TTC549 (cell line): ENCODE measurements at regions not wholly inside any gene's neighbourhood (a gene's known extent, or its start where the extent isn't known, plus 50 kb on each side); places are given as distances from the start of the nearest gene placed in this dataset.

Experiments
- FAIRE-seq: peaks from 2 replicates; lab custom pipeline; 2012; peaks lifted over from hg19 to GRCh38; lab: Jason Lieb, UNC

DNA sequence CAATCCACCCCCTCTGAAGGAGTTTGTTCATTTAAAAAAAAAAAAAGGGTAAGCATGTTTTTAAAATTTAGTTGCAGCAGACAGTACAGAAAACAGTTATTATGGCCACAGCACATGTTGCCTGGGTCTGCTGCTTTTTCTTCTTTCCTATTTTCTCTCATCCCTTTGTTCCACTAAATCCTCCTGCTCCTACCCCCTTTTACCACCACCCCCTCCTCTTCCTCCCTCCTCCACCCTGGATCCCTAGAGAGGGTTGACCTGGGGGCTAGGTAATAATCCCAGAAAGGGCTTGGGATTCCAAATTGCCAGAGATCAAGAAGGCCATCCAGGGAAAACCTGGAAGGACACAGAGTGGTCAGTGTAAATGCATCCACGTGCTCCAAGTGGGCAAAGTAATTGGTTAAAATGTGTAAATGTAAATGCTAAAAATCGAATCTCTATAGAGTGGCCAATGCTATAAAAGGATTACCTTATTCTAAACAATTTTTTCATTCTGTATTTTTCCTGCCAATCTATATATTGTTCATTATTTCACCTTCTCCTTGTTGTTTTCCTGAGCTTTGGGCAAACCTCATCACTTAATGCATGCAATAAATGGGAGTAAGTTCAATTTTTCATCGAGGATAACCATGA is 89.0 kb upstream of the PIK3CG start:
- no peak for FAIRE-seq

DNA sequence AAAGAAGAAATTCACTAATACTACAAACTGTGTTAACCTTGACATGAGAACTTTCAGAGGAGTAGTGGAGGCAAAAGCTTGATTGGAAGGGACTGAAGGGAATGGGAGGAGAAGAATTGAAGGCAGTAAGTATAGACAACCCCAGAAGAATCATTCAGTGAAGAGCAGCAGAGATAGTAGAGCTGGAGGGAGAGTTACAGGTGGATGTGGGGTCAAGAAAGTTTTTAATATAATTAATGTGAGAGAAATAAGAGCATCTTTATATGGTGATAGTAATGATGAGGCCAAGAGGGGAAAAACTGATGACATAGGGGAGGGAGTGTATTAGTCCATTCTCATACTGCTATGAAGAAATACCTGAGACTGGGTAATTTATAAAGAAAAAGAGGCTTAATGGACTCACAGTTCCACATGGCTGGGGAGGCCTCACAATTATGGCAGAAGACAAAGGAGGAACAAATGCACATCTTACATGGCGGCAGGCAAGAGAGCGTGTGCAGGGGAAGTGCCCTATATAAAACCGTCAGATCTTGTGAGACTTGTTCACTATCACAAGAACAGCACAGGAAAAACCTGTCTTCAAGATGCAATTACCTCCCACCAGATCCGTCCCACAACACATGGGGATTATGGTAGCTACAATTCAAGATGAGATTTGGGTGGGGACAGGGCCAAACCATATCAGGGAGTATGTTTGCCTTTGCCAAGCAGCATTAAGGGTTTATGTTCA is 88.3 kb upstream of the PIK3CG start:
- no peak for FAIRE-seq

- no peak for FAIRE-seq
These were observed 87.3 kb upstream of the PIK3CG start for GRCh38 chr7:106777674-106778299.

GRCh38 chr7:106778656-106779250 is 86.3 kb upstream of the PIK3CG start:
- FAIRE-seq, result no peak

DNA sequence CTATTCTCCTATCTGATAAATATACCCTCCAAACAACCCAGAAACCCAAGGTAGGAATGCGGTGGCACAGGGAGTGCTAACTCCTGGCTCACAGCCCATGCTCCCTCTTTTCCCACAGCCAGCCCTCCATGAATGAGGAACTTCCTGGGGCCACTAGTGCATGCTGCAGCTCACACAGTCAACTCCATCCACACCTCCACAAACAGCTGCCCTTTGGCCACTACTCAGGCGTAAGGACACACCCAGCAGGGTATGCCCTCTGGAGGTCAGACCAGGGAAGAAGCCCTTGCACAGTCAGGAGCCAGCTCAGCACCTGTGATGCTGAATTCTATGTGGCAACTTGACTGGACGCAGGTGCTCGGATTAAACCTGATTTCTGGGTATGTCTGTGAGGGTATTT is 85.2 kb upstream of the PIK3CG start:
- FAIRE-seq, result no peak

DNA sequence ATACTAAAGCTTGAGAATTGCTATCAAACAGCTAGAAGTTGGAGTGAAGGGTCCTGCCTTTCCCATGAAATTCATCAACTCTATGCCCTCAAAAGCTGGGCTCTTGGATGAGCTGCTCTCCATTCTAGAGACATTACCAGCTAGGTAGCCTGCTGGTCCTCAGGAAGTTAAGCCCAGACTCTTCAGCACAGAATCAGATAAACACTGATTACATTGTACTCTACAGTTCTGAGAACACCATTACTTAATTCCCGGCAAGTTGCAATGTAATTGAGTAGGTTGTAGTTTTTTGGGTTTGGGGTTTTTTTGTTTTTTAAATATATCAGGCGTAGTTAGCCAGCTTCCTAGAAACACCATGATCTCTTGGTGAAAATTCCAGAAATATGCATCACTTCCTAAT is 84.1 kb upstream of the PIK3CG start:
- no peak for FAIRE-seq

DNA sequence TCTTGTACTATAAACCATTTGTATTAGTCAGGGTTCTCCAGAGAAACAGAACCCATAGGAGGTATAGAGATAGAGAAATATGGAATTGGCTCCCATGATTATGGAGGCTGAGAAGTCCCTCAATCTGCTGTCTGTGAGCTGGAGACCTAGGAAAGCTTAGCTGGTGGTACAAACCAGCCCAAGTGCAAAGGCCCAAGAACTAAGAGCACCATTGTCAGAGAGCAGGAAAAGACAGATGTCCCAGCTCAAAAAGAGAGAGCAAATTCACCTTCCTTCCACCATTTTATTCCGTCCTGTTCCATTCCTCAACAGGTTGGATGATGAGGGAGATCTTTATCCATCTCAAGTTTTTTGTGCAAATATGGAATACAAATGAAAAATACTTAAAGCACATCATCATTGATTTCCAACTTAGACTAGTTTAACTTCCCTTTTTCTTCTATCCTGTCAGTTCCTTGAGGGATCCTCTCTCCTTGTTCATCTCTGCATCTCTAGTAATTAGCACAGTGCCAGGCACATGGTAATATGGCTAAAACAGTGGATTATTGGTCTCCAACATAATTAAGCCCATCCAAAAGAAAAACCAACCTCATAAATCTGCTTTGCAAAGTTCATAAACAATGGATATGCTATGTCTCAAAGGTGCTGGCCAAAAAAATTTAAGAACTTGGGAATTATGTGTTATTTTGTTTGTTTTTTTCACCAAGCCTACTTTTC is 83.1 kb upstream of the PIK3CG start:
- no peak for FAIRE-seq

- no peak for FAIRE-seq
These were observed 81.8 kb upstream of the PIK3CG start for GRCh38 chr7:106783286-106783685.

DNA sequence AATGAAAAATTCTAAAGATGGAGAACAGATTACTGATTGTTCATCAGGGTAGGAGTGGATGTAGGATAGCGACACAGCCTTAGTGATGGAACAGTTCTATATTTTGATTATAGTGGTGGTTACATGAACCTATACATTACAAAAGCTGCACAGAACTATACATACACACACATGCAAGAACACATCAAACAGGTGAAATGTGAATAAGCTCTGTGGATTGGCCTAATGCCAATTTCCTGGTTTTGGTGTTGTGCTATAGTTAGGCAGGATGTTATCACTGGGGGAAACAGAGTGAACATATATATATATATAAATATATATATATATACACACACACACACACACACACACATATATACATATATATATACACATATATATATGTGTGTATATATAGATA is 76.4 kb upstream of the PIK3CG start:
- FAIRE-seq, result no peak

GRCh38 chr7:106791526-106791925 is 73.6 kb upstream of the PIK3CG start:
- FAIRE-seq, result no peak

- no peak for FAIRE-seq
These were observed 72.7 kb upstream of the PIK3CG start for GRCh38 chr7:106792233-106792926.

- no peak for FAIRE-seq
These were observed 71.8 kb upstream of the PIK3CG start for GRCh38 chr7:106793015-106793975.

DNA sequence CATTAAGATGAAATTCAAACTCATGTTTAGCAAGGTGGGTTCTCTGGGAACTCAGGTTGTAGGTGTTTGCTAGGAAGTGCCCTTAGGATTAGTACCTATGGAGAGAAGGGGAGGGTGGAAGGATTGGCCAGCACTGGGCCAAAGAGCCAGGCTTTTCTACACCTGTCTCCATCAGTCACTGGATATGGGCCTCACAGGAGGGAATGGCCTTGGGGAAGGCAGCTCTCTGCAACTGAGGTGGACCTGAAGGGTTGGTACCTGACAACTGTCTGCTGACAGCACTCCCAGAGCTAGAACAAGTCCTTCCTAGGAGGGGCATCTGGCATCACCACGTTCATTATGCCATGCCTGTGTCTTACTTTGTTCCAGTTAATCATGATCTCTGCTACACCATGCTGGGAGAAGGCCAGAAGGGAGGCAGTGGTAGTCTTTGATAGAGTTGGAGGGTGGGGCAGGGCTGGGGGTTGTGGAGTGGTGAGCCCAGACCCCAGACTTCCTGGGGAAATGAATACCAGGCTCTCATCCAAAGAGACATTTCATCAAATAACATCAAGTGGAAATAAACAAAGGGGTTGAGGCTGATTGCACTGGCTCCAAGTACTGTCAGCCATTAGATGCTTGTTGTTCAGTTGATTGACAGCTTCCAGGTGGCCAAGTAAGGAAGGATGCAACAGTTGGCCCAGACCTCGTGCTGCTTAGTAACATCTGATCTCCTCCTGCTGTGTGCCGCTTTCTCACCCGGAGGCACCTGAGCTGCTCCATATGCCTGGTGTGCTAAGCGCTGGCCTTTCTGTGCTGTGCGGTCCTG is 70.6 kb upstream of the PIK3CG start:
- no peak for FAIRE-seq

GRCh38 chr7:106795084-106795876 is 69.8 kb upstream of the PIK3CG start:
- FAIRE-seq, result no peak

DNA sequence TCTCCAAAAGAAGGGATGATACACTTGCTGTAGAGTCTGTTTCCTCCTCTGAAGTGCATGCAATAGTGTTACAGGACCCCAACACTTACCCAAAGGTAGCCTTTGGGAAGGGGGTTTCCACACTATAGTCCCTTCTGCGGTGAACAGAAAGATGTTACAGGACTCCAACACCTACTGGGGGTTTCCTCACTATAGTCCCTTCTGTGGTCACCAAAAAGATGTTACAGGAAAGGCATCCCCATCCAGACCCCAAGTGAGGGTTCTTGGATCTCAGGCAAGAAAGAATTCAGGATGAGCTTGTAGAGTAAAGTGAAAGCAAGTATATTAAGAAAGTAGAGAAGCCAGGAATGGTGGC is 69.2 kb upstream of the PIK3CG start:
- FAIRE-seq, result no peak

- no peak for FAIRE-seq
These were observed 67.1 kb upstream of the PIK3CG start for GRCh38 chr7:106797937-106798336.

GRCh38 chr7:106802589-106802988 is 62.5 kb upstream of the PIK3CG start:
- FAIRE-seq, result no peak

DNA sequence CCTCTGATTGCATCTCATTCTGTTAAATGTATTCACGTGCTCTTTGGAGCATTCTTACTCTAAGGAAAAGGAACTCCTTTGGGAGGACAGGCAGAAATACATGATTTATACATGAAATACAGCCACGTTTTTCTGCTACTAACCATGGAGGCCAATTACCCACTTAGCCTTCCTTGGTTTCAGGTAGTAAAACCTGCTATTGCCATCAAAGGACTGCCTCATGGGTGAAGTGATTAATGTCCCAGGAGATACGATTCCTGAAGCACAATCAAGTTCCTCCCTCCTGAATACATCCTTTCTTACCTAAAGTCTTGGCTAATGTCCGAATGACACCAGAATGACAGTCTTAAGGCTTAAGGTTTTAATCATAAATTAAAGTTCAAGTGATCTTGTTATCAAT is 58.5 kb upstream of the PIK3CG start:
- FAIRE-seq, result no peak

DNA sequence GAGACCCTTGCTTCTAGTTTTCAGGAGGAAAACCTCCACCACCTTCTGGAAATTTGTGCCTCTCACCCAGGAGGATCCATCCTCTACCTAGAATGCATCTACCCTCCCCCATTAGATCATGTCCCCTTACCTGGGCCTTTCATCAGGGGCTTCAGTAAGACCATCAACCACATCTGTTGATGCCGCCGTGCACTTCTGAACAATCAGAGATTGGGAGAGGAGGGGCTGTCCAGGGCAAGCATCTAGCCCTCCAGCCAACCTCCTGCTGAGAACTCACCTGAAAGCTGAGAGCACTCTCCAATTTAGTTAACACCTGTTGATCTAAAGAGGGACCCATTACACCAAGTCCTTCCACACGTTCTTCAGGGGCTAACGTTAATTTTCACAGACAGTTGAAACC is 57.6 kb upstream of the PIK3CG start:
- FAIRE-seq, result no peak
